ENCODE measurements at regions not wholly inside any gene's neighbourhood (a gene's known extent, or its start where the extent isn't known, plus 50 kb on each side); places are given as distances from the start of the nearest gene placed in this dataset.
"Not testable (repeated sequence)": the region's sequence is repeated elsewhere in the genome, so short reads cannot be mapped to it uniquely, and the experiment has no call there.

DNA sequence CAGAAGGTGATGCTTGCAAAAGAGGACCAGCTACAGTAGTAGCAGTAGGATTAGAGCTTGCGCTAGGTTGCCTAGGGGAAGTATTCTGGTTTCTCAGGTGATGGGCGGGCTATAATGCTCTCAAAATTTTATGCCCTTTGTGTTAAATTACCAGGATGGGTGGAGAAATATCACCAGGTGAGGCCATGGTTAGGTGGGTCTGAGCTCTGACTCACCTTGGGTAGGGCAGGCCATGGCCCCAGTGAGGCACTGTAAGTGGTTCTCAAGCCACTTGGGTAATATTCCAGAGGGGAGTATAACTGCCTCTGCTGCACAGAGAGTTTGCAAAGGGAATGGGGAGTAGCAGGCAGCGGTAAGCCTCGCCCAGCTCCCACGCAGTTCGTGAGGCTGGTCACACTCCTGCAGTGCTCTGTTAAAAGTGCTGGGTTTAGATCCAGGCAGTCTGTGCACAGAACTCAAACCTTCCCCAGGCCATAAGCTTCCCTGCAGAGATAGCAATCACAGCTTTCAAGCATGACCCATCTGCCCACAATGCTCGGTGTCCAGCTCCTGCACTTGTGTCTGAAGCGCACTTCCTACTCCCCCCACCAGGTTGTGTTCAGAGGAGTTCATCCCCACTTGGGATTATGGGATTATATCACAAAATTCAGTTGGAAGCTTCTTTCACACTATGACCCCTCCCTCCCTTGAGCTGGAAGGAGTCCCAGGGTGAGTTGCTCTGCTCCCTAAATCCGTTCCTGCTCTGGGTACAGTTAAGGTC lies 575.0 kb downstream of the CHSY3 start:
- no peak for DNase-seq

GRCh38 chr5:130476325-130476724 lies 572.1 kb downstream of the CHSY3 start:
- DNase-seq = no peak

- DNase-seq = no peak
These were observed 558.3 kb downstream of the CHSY3 start for GRCh38 chr5:130462516-130462915.

DNA sequence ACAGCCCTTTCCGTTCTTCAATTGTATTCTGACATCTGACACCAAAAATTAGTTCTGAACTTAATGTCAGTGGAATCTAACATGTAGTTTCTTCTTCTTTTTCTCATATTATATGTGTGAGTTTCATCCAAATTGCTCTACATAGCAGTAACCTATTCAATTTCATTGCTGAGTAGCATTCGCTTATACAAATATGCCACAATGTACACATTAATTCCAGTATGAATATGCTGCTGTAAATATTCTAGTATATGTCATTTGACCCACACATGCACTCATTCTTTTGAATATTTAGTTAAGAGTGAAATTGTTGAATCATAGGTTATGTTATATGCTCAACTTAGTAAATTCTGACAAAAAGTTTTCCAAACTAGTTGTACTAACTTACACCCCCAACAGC lies 550.9 kb downstream of the CHSY3 start:
- DNase-seq = no peak

DNA sequence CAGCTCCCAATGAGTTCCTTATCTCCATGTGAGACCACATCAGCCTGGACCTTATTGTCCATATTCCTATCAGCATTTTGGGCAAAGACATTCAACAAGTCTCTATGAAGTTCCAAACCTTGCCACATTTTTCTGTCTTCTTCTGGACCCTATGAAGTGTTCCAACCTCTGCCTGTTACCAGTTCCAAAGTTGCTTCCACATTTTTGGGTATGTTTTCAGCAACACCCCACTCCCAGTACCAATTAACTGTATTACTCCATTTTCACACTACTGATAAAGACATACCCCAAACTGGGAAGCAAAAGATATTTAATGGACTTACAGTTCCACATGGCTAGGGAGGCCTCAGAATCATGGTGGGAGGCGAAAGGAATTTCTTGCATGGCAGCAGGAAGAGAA lies 548.5 kb downstream of the CHSY3 start:
- DNase-seq = no peak

- no peak for DNase-seq
These were observed 532.2 kb downstream of the CHSY3 start for GRCh38 chr5:130436430-130436829.

DNA sequence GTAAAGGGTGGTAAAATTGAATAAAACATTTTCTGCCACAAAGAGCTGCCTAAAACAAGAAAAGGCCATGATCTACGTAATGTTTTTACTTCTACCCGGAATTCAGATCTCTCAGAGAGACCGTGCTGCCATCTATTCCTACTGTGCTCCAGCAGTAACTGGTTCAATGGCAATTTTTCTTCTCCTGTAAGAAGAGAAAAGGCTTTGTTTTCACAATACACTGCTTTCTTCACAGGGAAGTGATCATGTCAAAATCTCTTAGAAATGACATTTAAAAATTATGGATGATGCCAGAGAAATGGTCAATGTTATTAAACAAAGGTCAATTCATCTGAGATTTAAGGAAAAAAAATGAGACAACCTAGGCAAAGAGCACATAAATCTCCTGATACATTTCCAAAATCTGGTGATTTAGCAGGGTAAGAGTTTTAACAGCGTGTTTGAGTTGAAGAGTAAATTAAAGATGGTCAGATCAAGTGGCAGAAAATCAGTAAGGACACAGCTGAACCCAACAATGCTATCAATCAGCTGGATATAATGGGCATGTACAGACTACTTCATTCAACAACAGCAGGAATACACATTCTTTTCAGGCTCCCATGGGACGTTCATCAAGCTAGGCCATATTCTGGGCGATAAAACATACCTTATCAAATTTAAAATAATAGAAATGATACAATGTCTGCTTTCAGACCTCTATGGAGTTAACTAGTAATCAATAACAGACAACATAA lies 523.1 kb downstream of the CHSY3 start:
- DNase-seq = no peak

GRCh38 chr5:130425424-130425823 lies 521.2 kb downstream of the CHSY3 start:
- no peak for DNase-seq

DNA sequence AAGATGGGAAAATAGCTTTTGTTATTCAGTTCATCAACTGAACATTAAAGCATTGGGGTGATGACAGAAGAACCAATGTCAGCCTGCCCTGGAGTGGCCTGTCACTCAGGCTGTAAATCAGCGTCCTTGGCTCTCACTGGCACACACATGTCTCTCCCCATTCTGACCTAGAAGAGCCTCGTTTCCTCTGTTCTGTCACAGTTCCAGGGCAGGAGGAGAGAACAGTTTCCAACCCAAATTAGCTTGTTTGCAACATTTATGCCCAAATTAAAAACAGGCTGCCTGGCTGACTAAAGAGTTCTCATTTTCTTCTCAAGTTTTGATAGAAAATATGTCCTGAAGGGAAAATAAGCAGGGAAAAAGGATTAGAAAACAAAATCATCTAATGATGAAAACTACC lies 520.1 kb downstream of the CHSY3 start:
- no peak for DNase-seq

DNA sequence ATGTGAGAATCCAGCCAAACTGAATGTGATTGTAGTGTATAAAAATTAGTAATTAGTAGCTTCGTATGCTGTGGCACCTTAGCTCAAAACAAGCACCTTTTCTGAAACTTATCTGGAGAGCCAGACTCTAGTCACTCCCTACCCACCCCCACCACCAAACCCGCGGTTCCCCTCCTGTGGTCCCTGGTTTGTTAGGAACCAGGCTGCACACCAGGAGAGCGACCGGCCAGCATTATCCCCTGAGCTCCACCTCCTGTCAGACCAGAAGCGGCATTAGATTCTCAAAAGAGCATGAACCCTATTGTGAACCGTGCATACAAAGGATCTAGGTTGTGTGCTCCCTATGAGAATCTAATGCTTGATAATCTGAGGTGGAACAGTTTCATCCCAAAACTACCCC lies 498.6 kb downstream of the CHSY3 start:
- no peak for DNase-seq

GRCh38 chr5:130400091-130400490 lies 495.8 kb downstream of the CHSY3 start:
- DNase-seq = no peak

DNA sequence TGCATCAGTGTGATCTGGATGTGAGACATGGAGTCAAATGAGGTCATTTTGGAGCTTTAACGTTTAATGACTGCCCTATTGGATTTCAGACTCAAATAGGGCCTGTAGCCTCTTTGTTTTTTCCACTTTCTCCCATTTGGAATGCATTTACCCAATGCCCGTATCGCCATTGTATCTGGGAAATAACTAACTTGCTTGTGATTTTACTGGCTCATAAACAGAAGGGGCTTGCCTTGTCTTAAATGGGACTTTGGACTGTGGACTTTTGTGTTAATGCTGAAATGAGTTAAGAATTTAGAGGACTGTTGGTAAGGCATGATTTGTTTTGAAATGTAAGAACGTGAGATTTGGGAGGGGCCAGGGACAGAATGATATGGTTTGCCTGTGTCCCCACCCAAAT lies 494.6 kb downstream of the CHSY3 start:
- no peak for DNase-seq

DNA sequence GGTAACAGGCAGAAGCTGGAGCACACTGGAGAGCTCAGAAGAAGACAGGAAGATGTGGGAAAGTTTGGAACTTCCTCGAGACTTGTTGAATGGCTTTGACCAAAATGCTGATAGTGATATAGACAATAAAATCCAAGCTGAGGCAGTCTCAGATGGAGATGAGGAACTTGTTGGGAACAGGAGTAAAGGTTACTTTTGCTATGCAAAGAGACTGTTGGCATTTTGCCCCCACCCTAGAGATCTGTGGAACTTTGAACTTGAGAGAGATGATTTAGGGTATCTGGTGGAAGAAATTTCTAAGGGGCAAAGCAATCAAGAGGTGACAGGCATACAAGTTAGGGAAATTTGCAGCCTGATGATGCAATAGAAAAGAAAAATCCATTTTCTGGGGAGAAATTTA lies 493.5 kb downstream of the CHSY3 start:
- DNase-seq = not testable (repeated sequence)

DNA sequence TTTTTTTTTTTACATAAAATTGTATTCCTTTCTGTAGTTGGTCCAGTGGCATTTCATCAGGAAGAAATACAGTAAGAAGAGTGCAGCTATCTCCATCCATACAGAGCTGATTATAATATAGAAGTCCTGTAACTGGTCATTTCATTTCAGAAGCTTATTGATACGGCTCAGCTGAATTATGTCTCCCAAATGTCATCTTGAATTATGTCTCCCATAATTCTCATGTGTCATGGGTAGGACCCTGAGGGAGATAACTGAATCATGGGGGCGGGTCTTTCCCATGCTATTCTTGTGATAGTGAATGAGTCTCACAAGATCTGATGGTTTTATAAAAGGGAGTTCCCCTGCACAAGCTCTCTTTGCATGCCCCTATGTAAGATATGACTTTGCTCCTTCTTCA lies 492.9 kb downstream of the CHSY3 start:
- DNase-seq = no peak

DNA sequence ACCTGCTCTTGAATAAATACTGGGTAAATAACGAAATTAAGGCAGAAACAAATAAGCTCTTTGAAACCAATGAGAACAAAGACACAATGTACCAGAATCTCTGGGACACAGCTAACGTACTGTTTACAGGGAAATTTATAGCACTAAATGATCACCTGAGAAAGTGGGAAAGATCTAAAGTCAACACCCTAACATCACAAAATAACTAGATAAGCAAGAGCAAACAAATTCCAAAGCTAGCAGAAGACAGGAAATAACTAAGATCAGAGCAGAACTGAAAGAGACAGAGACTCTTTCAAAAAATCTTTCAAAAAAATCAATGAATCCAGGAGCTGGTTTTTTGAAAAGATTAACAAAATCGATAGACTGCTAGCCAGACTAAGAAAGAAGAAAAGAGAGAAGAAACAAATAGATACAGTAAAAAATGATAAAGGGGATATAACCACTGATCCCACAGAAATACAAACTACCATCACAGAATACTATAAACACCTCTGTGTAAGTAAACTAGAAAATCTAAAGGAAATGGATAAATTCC lies 487.5 kb downstream of the CHSY3 start:
- not testable (repeated sequence) for DNase-seq

GRCh38 chr5:130386155-130386554 lies 481.9 kb downstream of the CHSY3 start:
- DNase-seq = no peak

GRCh38 chr5:130385656-130386055 lies 481.4 kb downstream of the CHSY3 start:
- DNase-seq = no peak

DNA sequence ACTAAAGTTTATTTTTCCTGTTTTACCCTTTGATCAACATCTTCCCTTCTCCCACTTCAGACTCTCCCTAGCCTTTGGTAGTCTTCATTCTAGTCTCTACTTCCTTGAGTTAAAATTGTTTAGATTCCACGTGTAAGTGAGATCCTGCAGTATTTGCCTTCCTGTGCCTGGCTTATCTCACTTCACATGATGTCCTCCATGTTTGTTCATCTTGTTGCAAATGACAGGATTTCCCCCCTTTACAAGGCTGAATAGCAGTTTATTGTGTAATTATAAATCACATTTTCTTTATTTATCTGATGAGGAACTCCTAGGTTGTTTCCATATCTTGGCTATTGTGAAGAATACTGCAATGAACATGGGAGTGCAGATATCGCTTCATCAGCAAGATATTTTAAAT lies 461.7 kb downstream of the CHSY3 start:
- no peak for DNase-seq

DNA sequence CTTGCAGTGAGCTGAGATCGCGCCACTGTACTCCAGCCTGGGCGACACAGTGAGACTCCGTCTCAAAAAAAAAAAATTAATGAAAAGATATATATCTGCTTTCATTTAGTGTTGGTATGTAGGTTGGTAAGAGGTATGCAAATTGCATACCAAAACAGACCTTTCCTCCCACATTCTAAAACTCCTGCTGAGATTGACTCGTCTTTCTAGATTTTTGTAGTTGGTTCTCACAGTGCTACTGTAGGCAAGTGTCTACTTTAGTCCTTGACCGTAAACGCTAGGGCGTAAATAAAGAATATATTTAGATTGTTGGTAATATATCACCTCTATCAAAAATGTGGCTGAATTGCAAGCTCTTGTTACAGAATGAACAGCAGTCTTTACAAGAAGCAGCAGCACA lies 445.9 kb downstream of the CHSY3 start:
- no peak for DNase-seq

GRCh38 chr5:130337179-130337888 lies 433.1 kb downstream of the CHSY3 start:
- no peak for DNase-seq

DNA sequence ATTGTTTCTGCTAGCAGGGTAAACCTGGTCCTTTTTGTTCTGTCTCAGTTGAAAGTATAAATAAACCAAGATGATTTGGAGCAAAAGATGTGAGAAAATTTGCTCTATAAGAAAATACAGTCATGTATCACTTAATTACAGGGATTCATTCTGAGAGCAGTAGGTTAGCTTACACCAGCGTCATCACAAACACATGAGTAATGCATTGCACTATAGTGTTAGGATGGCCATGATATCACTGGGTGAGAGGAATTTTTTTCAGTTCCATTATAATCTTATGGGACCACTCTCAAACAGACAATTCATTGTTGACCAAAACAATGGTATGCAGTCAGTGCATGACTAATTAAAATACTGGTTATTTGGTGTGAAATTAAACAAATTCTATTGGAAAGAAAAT lies 430.9 kb downstream of the CHSY3 start:
- DNase-seq = no peak

GRCh38 chr5:130333089-130333488 lies 428.8 kb downstream of the CHSY3 start:
- no peak for DNase-seq

- DNase-seq = no peak
These were observed 427.1 kb downstream of the CHSY3 start for GRCh38 chr5:130331332-130331731.

All from skin of body (tissue), 1 donor.